ENCODE measurements at regions not wholly inside any gene's neighbourhood (a gene's known extent, or its start where the extent isn't known, plus 50 kb on each side); places are given as distances from the start of the nearest gene placed in this dataset.
A peak's percentile ranks its signal among the peaks of the same experiment; 100 is the strongest.

DNA sequence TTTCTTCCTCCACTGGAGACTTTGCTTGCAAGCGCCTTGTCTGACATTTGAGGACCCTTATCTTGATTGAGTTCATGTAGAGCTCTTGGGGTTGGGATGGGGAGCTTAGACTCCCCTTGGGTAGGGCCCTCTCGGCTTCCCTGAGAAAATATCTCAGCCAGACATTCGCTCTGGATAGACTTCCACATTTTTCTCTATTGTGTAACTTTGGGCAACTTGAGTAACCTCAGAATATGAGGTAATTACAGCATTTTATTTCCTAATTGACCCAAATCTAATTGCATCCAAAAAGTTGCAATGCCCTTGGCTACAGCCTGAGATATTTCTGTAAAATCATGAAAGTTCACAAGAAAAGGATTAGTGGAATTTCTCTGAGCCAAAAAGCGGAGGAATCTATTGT lies 102.8 kb upstream of the MXRA5 start:
- H3K27me3 ChIP-seq: no peaks in the 10 kb centered on the region
- peak in 1 of 3 donors; percentile 33 for TF ChIP-seq POLR2AphosphoS5 (IDR thresholded peaks at IDR 0.05)
- TF ChIP-seq, protein P1, sequence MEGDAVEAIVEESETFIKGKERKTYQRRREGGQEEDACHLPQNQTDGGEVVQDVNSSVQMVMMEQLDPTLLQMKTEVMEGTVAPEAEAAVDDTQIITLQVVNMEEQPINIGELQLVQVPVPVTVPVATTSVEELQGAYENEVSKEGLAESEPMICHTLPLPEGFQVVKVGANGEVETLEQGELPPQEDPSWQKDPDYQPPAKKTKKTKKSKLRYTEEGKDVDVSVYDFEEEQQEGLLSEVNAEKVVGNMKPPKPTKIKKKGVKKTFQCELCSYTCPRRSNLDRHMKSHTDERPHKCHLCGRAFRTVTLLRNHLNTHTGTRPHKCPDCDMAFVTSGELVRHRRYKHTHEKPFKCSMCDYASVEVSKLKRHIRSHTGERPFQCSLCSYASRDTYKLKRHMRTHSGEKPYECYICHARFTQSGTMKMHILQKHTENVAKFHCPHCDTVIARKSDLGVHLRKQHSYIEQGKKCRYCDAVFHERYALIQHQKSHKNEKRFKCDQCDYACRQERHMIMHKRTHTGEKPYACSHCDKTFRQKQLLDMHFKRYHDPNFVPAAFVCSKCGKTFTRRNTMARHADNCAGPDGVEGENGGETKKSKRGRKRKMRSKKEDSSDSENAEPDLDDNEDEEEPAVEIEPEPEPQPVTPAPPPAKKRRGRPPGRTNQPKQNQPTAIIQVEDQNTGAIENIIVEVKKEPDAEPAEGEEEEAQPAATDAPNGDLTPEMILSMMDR (IDR thresholded peaks at IDR 0.05): no peak
- no peak for TF ChIP-seq POLR2A (IDR thresholded peaks at IDR 0.05)
- no peak overlapping the region for H3K27ac ChIP-seq
- no peaks in the 10 kb centered on the region for H3K4me1 ChIP-seq
- H3K4me3 ChIP-seq: no peak overlapping the region
- no peak for DNase-seq (ENCODE audit: low spot score in 2 of 2)
- no peaks in the 10 kb centered on the region for H3K36me3 ChIP-seq
- no peaks in the 10 kb centered on the region for H3K9me3 ChIP-seq
- intact Hi-C loops (cut with DNase I; ENCODE audit: low total_unique reads): no loop called here

DNA sequence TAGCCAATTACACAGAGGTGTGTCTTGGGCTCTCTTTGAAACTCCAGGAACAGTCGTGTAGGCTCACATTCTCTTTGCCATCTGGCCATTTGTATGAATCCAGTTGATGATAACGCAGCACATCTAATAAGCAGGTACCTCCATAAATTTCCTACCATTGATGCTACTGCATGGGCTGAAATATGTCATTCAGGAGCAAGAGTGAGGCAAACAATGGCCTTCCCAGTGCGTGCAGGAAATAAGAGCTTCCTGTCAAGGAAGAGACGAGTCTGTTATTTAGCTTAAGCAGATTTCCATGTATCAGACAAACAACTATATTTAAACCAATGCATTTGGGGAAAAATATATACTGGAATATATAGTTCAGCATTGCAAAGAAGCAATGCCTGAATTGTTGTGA lies 102.1 kb upstream of the MXRA5 start:
- no peaks in the 10 kb centered on the region for H3K4me1 ChIP-seq
- intact Hi-C loops (cut with DNase I; ENCODE audit: low total_unique reads): loop anchor here (1.0 kb wide), 1 partner anchor 13 kb away; no protein-coding TSS in a partner anchor
- H3K27ac ChIP-seq: no peak overlapping the region
- H3K9me3 ChIP-seq: no peaks in the 10 kb centered on the region
- DNase-seq (ENCODE audit: low spot score in 2 of 2): no peak
- no peak for TF ChIP-seq POLR2AphosphoS5 (IDR thresholded peaks at IDR 0.05)
- no peak for TF ChIP-seq POLR2A (IDR thresholded peaks at IDR 0.05)
- TF ChIP-seq, protein P1 (IDR thresholded peaks at IDR 0.05): no peak
- no peaks in the 10 kb centered on the region for H3K27me3 ChIP-seq
- H3K4me3 ChIP-seq: no peak overlapping the region
- no peaks in the 10 kb centered on the region for H3K36me3 ChIP-seq

DNA sequence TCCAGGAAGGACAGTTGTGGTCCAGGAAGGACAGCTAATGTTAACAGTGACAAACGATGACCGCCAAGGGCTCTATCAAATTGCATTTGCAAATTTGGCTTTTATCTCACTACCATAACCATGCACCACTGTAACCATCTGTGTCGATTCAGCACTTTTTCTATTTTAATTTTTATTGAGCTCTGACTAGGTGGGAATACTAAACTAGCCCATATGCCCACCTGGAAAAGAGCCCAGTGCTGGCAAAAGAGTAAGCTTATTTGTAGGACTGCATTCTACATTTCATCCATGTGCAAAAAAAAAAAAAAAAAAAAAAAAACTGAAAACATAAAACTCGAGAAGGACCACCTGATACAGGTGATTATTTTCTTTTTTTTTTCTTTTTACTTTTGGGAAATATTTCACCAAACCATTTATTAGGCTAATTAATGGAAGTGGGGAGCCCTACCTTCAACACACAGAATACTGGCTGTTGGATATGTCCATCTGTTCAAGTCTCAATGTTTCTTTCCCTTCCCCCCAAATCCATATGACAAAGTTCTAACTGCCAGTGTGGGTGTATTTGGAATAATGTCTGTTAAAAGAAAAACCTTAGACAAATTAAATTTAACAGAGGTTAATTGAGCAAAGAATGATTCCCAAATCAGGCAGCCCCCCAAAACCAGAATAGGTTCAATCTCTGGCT lies 99.5 kb upstream of the MXRA5 start:
- intact Hi-C loops (cut with DNase I; ENCODE audit: low total_unique reads): loop anchor here (2.0 kb wide), 1 partner anchor 43 kb away; no protein-coding TSS in a partner anchor
- DNase-seq (ENCODE audit: low spot score in 2 of 2): no peak
- Histone ChIP-seq H3K27me3 (no peaks in the 10 kb centered on the region), H3K9me3 (no peaks in the 10 kb centered on the region), H3K4me3 (no peak overlapping the region), H3K27ac (no peak overlapping the region), H3K4me1 (no peaks in the 10 kb centered on the region), H3K36me3 (no peaks in the 10 kb centered on the region)
- TF ChIP-seq, protein P1 (IDR thresholded peaks at IDR 0.05): no peak
- TF ChIP-seq POLR2AphosphoS5 (IDR thresholded peaks at IDR 0.05) (no peak), POLR2A (IDR thresholded peaks at IDR 0.05) (no peak)

GRCh38 chrX:3443184-3443583 lies 96.7 kb upstream of the MXRA5 start:
- Histone ChIP-seq H3K4me1 (no peaks in the 10 kb centered on the region), H3K36me3 (no peaks in the 10 kb centered on the region), H3K9me3 (no peaks in the 10 kb centered on the region), H3K27ac (no peak overlapping the region), H3K4me3 (no peak overlapping the region), H3K27me3 (no peaks in the 10 kb centered on the region)
- intact Hi-C loops (cut with DNase I; ENCODE audit: low total_unique reads): no loop called here
- no peak for DNase-seq (ENCODE audit: low spot score in 2 of 2)
- TF ChIP-seq, protein P1 (IDR thresholded peaks at IDR 0.05): no peak
- TF ChIP-seq POLR2AphosphoS5 (IDR thresholded peaks at IDR 0.05) (no peak), POLR2A (IDR thresholded peaks at IDR 0.05) (no peak)

- H3K36me3 ChIP-seq: no peaks in the 10 kb centered on the region
- H3K4me3 ChIP-seq: no peak overlapping the region
- TF ChIP-seq, protein P1 (IDR thresholded peaks at IDR 0.05): no peak
- no peak for TF ChIP-seq POLR2A (IDR thresholded peaks at IDR 0.05)
- TF ChIP-seq POLR2AphosphoS5 (IDR thresholded peaks at IDR 0.05): no peak
- no peak overlapping the region for H3K27ac ChIP-seq
- no peaks in the 10 kb centered on the region for H3K9me3 ChIP-seq
- H3K27me3 ChIP-seq: no peaks in the 10 kb centered on the region
- intact Hi-C loops (cut with DNase I; ENCODE audit: low total_unique reads): no loop called here
- no peak for DNase-seq (ENCODE audit: low spot score in 2 of 2)
- H3K4me1 ChIP-seq: no peaks in the 10 kb centered on the region
Measured at GRCh38 chrX:3442691-3443090, 96.2 kb upstream of the MXRA5 start.

Measured in breast epithelium (tissue), 4 donors.